ENCODE measurements at regions not wholly inside any gene's neighbourhood (a gene's known extent, or its start where the extent isn't known, plus 50 kb on each side); places are given as distances from the start of the nearest gene placed in this dataset.

GRCh38 chr2:66125951-66126350, 309.0 kb upstream of the MEIS1 start:
- no peak for DNase-seq
- Histone ChIP-seq H3K4me3 (no peak overlapping the region), H3K9me3 (no peaks in the 10 kb centered on the region), H3K4me1 (no peaks in the 10 kb centered on the region), H3K36me3 (no peaks in the 10 kb centered on the region), H3K27me3 (no peaks in the 10 kb centered on the region), H3K27ac (no peak overlapping the region)
- no peak for TF ChIP-seq POLR2A (IDR thresholded peaks at IDR 0.05)
- TF ChIP-seq CTCF (IDR thresholded peaks at IDR 0.05) = no peak

DNA sequence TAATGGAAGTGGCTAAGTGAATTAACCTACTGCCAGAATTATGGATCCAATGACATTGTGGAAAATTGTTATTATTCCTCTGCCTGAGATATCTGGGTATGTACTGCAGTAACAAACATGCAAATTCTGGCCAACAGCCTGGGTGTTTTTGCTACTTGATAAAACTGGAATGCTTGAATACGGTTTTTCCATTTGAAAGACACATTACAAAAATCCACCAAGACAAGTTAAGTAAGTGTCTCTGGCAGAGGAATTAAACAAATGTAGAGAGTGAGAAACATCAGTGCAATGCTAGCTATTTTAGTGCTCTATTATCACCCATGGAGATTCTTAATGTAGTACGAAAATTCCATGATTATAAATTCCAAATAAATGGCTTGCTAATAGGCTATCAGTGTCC, 312.4 kb upstream of the MEIS1 start:
- Histone ChIP-seq H3K36me3 (no peaks in the 10 kb centered on the region), H3K27ac (no peak overlapping the region)
- TF ChIP-seq CTCF (IDR thresholded peaks at IDR 0.05) = no peak
- TF ChIP-seq POLR2A (IDR thresholded peaks at IDR 0.05) = no peak

DNA sequence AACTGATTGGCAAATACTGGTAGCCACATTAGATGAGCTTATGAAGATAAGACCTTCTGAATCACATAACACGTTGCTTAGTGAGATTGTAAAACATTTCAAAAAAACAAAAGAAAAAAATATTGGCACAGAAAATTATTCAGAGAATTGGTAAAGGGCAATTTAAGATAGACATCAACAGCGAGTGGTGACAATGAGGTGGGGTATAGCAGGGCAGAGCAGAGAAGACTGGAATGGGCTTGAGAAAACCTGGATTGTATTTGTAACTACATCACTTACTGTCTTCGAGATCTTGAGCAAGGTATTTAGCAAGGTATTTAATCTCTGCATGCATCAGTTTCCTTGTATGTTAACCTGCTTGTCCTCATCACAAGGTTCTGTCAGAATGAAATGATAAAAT, 313.0 kb upstream of the MEIS1 start:
- no peaks in the 10 kb centered on the region for H3K27me3 ChIP-seq
- no peak overlapping the region for H3K4me3 ChIP-seq
- DNase-seq = no peak
- no peak overlapping the region for H3K27ac ChIP-seq
- TF ChIP-seq CTCF (IDR thresholded peaks at IDR 0.05) (no peak), POLR2A (IDR thresholded peaks at IDR 0.05) (no peak)
- no peaks in the 10 kb centered on the region for H3K9me3 ChIP-seq
- H3K36me3 ChIP-seq = no peaks in the 10 kb centered on the region
- no peaks in the 10 kb centered on the region for H3K4me1 ChIP-seq

More for the DNA sequence above, 312.4 kb upstream of the MEIS1 start:
- H3K27me3 ChIP-seq = no peaks in the 10 kb centered on the region
- no peaks in the 10 kb centered on the region for H3K9me3 ChIP-seq
- no peaks in the 10 kb centered on the region for H3K4me1 ChIP-seq
- H3K4me3 ChIP-seq = no peak overlapping the region
- DNase-seq = no peak

GRCh38 chr2:66113988-66114625, 320.8 kb upstream of the MEIS1 start:
- no peak for TF ChIP-seq CTCF (IDR thresholded peaks at IDR 0.05)
- no peak for TF ChIP-seq POLR2A (IDR thresholded peaks at IDR 0.05)
- H3K4me1 ChIP-seq = no peaks in the 10 kb centered on the region
- no peaks in the 10 kb centered on the region for H3K36me3 ChIP-seq
- H3K9me3 ChIP-seq = no peaks in the 10 kb centered on the region
- H3K27ac ChIP-seq = no peak overlapping the region
- H3K4me3 ChIP-seq = no peak overlapping the region
- no peaks in the 10 kb centered on the region for H3K27me3 ChIP-seq
- DNase-seq = no peak

DNA sequence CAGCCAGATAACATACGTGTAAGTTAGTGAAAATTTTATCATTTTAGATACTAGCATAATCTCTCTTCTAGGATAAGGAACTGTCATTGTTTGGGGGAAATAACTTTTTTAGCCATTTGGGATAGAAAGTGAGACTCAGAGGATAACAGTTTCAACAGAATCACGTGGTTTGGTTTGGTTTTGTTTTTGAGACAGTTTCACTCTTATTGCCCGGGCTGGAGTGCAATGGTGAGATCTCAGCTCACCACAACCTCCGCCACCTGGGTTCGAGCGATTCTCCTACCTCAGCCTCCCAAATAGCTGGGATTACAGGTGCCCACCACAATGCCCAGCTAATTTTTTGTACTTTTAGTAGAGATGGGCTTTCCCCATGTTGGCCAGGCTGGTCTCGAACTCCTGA, 323.2 kb upstream of the MEIS1 start:
- DNase-seq = no peak
- Histone ChIP-seq H3K27me3 (no peaks in the 10 kb centered on the region), H3K4me3 (no peak overlapping the region), H3K4me1 (no peaks in the 10 kb centered on the region), H3K27ac (no peak overlapping the region), H3K9me3 (no peaks in the 10 kb centered on the region), H3K36me3 (no peaks in the 10 kb centered on the region)
- TF ChIP-seq POLR2A (IDR thresholded peaks at IDR 0.05) (no peak), CTCF (IDR thresholded peaks at IDR 0.05) (no peak)

DNA sequence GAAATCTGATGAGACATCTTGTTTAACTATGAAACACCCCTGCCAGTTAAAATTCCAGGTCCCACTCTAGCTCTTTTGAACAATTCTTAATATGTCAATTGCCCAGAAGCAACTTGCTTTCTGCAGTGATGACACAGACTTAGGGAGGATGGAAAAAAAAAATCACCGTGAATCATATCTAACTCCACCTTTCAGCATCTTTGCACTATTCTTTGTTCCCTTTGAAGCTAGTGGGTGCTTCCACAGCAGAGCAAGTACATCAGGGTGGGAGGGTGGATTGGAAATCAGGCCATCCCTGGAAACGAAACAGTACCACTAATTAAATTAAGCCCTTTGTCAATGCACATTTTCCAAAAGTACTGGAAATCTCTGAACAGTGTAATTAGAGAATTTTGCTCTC, 324.3 kb upstream of the MEIS1 start:
- Histone ChIP-seq H3K4me1 (no peaks in the 10 kb centered on the region), H3K36me3 (no peaks in the 10 kb centered on the region), H3K27ac (no peak overlapping the region), H3K4me3 (no peak overlapping the region), H3K27me3 (no peaks in the 10 kb centered on the region), H3K9me3 (no peaks in the 10 kb centered on the region)
- DNase-seq = no peak
- TF ChIP-seq CTCF (IDR thresholded peaks at IDR 0.05) (no peak), POLR2A (IDR thresholded peaks at IDR 0.05) (no peak)

Measured in Peyer's patch (tissue), 4 donors.